IMR-90 (cell line): ENCODE measurements at regions not wholly inside any gene's neighbourhood (a gene's known extent, or its start where the extent isn't known, plus 50 kb on each side); places are given as distances from the start of the nearest gene placed in this dataset.

Source experiments
- ATAC-seq: fragments of 200-7000 bp; cut with Tn5 transposase; 2 replicates; pipeline ENCODE4 v1.9.1; 2020; ENCODE audit warnings: low read depth, mild to moderate bottlenecking, moderate library complexity
- BruUV-seq: library from RNA; stranded (reverse); fragments of 400-500 nt; replicated peaks from 2 replicates; lab custom pipeline; 2021; lab: Mats Ljungman, UMichigan
- CTCF ChIA-PET: fragments of 300-600 bp; formaldehyde crosslinking; extraction: SDS; loops from one replicate; lab custom pipeline; 2021; ENCODE audit warnings: antibody characterized with exemption; lab: Yijun Ruan, JAX
- POLR2A ChIA-PET: fragments of 300-600 bp; sonication (Branson Sonifier 250); formaldehyde crosslinking; loops from one replicate; lab custom pipeline; 2022; ENCODE audit warnings: antibody characterized with exemption; ENCODE audit not compliant: unreplicated experiment; lab: Charles Lee
- DNase-seq: peaks from one replicate; pipeline ENCODE4 v3.0.0; 2013
- H2AFZ ChIP-seq: replicated peaks from 2 replicates; pipeline ENCODE3; 2013; ENCODE audit warnings: low read length, mild to moderate bottlenecking; ENCODE audit not compliant: poor library complexity
- H2AK5ac ChIP-seq: 2 replicates; pipeline ENCODE4 v1.6.1; 2013; ENCODE audit warnings: low read depth, low read length, inconsistent platforms
- H2AK9ac ChIP-seq: replicated peaks from 2 replicates; pipeline ENCODE3; 2013; ENCODE audit warnings: mild to moderate bottlenecking, low read depth, low read length, moderate library complexity; ENCODE audit not compliant: poor library complexity
- H2BK120ac ChIP-seq: 2 replicates; pipeline ENCODE4 v1.6.1; 2013; ENCODE audit warnings: low read depth, low read length, inconsistent platforms
- H2BK15ac ChIP-seq: 3 replicates; pipeline ENCODE4 v1.6.1; 2013; ENCODE audit warnings: low read depth, low read length, inconsistent platforms
- H2BK20ac ChIP-seq: 2 replicates; pipeline ENCODE4 v1.6.1; 2013; ENCODE audit warnings: low read depth, mild to moderate bottlenecking, inconsistent platforms, low read length, moderate library complexity
- H2BK5ac ChIP-seq: 2 replicates; pipeline ENCODE4 v1.6.1; 2013; ENCODE audit warnings: mild to moderate bottlenecking, low read depth, low read length, inconsistent platforms; ENCODE audit not compliant: poor library complexity, severe bottlenecking
- H3K14ac ChIP-seq: replicated peaks from 2 replicates; pipeline ENCODE4 v1.6.1; 2013; ENCODE audit warnings: low read depth, low read length, inconsistent platforms
- H3K18ac ChIP-seq: 2 replicates; pipeline ENCODE4 v1.6.1; 2013; ENCODE audit warnings: low read depth, low read length, control low read depth
- H3K23ac ChIP-seq: 2 replicates; pipeline ENCODE4 v1.6.1; 2013; ENCODE audit warnings: low read depth, low read length, inconsistent platforms
- H3K27ac ChIP-seq: 2 replicates; pipeline ENCODE4 v1.5.1; 2013; ENCODE audit warnings: mild to moderate bottlenecking, control low read depth, low read length; ENCODE audit not compliant: insufficient read depth
- H3K27me3 ChIP-seq: 2 replicates; pipeline ENCODE4 v1.6.1; 2013; ENCODE audit warnings: low read length; ENCODE audit not compliant: control insufficient read depth, insufficient read depth
- H3K36me3 ChIP-seq: 2 replicates; pipeline ENCODE4 v1.6.1; 2013; ENCODE audit warnings: low read length, mixed read lengths; ENCODE audit not compliant: control insufficient read depth, insufficient read depth
- H3K4ac ChIP-seq: 2 replicates; pipeline ENCODE4 v1.6.1; 2013; ENCODE audit warnings: low read depth, low read length, inconsistent platforms
- H3K4me1 ChIP-seq: 2 replicates; pipeline ENCODE4 v1.6.1; 2013; ENCODE audit warnings: low read length, mixed read lengths; ENCODE audit not compliant: control insufficient read depth, insufficient read depth
- H3K4me2 ChIP-seq: 2 replicates; pipeline ENCODE4 v1.6.1; 2013; ENCODE audit warnings: low read depth, mild to moderate bottlenecking, control low read depth, low read length, moderate library complexity
- H3K4me3 ChIP-seq: 2 replicates; pipeline ENCODE4 v1.5.1; 2013; ENCODE audit warnings: low read depth, mild to moderate bottlenecking, control low read depth, low read length, moderate library complexity; ENCODE audit not compliant: insufficient read depth
- H3K56ac ChIP-seq: 2 replicates; pipeline ENCODE4 v1.6.1; 2013; ENCODE audit warnings: low read length, inconsistent platforms; ENCODE audit not compliant: insufficient read depth; ENCODE audit errors: extremely low read depth
- H3K79me1 ChIP-seq, 2 experiments: 2 replicates each; pipeline ENCODE4 v1.6.1; 2013; ENCODE audit warnings: low read length in 2 of 2, inconsistent platforms in 1 of 2, low read depth in 1 of 2
- H3K9ac ChIP-seq: 2 replicates; pipeline ENCODE4 v1.6.1; 2013; ENCODE audit warnings: low read depth, low read length, control low read depth
- H3K9me1 ChIP-seq: 2 replicates; pipeline ENCODE4 v1.6.1; 2013; ENCODE audit warnings: low read length, inconsistent platforms; ENCODE audit not compliant: insufficient read depth
- H3K9me3 ChIP-seq: 2 replicates; pipeline ENCODE4 v1.6.1; 2013; ENCODE audit warnings: low read length; ENCODE audit not compliant: control insufficient read depth, insufficient read depth
- H4K20me1 ChIP-seq: 2 replicates; pipeline ENCODE4 v1.6.1; 2013; ENCODE audit warnings: low read length, inconsistent platforms; ENCODE audit not compliant: insufficient read depth
- H4K5ac ChIP-seq: 2 replicates; pipeline ENCODE4 v1.6.1; 2013; ENCODE audit warnings: mild to moderate bottlenecking, low read depth, low read length, control low read depth
- H4K8ac ChIP-seq, 2 experiments: 2 replicates each; pipeline ENCODE4 v1.6.1; 2013; ENCODE audit warnings: low read depth in 2 of 2, low read length in 2 of 2, control low read depth in 1 of 2, inconsistent platforms in 1 of 2
- H4K91ac ChIP-seq: 2 replicates; pipeline ENCODE4 v1.6.1; 2013; ENCODE audit warnings: low read depth, low read length, inconsistent platforms; ENCODE audit not compliant: insufficient read depth
- BHLHE40 ChIP-seq: fragments of 150-350 bp; IDR thresholded peaks from 2 replicates; pipeline ENCODE4 v1.6.1; 2016; ENCODE audit warnings: mild to moderate bottlenecking, low read depth, low read length
- CTCF ChIP-seq: conservative IDR thresholded peaks from 2 replicates; pipeline ENCODE4 v1.5.1; 2012; ENCODE audit warnings: mild to moderate bottlenecking, low read depth, low read length, improper control_type of control experiment
- RFX5 ChIP-seq: IDR thresholded peaks from 2 replicates; pipeline ENCODE4 v1.8.0; 2012; ENCODE audit warnings: low read depth, mild to moderate bottlenecking, low read length, moderate library complexity
- WGBS, 2 experiments: methylation state at CpG; one replicate each; pipeline versions ENCODE4 v1.1.5 to v1.1.7; 2013; ENCODE audit warnings: missing lambda C conversion rate in 2 of 2; ENCODE audit not compliant: insufficient read length in 1 of 2; ENCODE audit errors: extremely low coverage in 2 of 2; 5-methylcytosine and 5-hydroxymethylcytosine counted together
- dilution Hi-C: fragments of 300-500 bp; cut with HindIII; formaldehyde crosslinking; loops from one replicate; pipeline ENCODE4 v1.14.3; 2018; ENCODE audit warnings: low sequenced_read_pairs; ENCODE audit not compliant: unreplicated experiment
- in situ Hi-C: fragments of 300-500 bp; cut with MboI; formaldehyde crosslinking; loops from 3 replicates; pipeline ENCODE4 v1.14.3; 2019; ENCODE audit warnings: low sequenced_read_pairs, inconsistent platforms, mixed read lengths
- intact Hi-C: fragments of 100-400 bp; cut with micrococcal nuclease; formaldehyde crosslinking; loops from 2 replicates; pipeline ENCODE4 v1.10.0; 2022

- H2BK5ac ChIP-seq: no peak overlapping the region
- H3K36me3 ChIP-seq: no peaks in the 10 kb centered on the region
- H2BK120ac ChIP-seq: no peak overlapping the region
- H3K4me1 ChIP-seq: no peaks in the 10 kb centered on the region
- no peak overlapping the region for H2BK20ac ChIP-seq
- no peak overlapping the region for H3K9ac ChIP-seq
- no peak overlapping the region for H3K4me2 ChIP-seq
- no peak overlapping the region for H3K56ac ChIP-seq
- POLR2A ChIA-PET: no interaction called here
- H3K4me3 ChIP-seq: no peak overlapping the region
- TF ChIP-seq BHLHE40 (no peak), CTCF (no peak), RFX5 (no peak)
- no peak overlapping the region for H2AK9ac ChIP-seq
- H3K18ac ChIP-seq: no peak overlapping the region
- no peak overlapping the region for H3K4ac ChIP-seq
- dilution Hi-C loops (no loop called here), in situ Hi-C loops (no loop called here), intact Hi-C loops (no loop called here)
- BruUV-seq: no TSS peak
- H3K79me1 ChIP-seq: no peaks in the 10 kb centered on the region
- DNase-seq (no peak), ATAC-seq (no peak)
- H2AK5ac ChIP-seq: no peak overlapping the region
- no peaks in the 10 kb centered on the region; the same call in 1 of the 2 replicates for H3K27me3 ChIP-seq
- H3K23ac ChIP-seq: no peak overlapping the region
- no peak overlapping the region for H3K27ac ChIP-seq
- 40% methylated on average over 1 of the region's 4 CpGs; no CpG with 5 or more reads in 1 of the 2 experiments for WGBS, 2 experiments
- H3K9me1 ChIP-seq: no peaks in the 10 kb centered on the region
- no peak overlapping the region for H4K91ac ChIP-seq
- CTCF ChIA-PET: no interaction called here
- H2BK15ac ChIP-seq: no peak overlapping the region
- no peak overlapping the region for H4K8ac ChIP-seq
- H3K14ac ChIP-seq: no peak overlapping the region
- no peaks in the 10 kb centered on the region for H4K20me1 ChIP-seq
- H3K9me3 ChIP-seq: no peaks in the 10 kb centered on the region
- H2AFZ ChIP-seq: no peak overlapping the region
- H4K5ac ChIP-seq: no peak overlapping the region
Observed at GRCh38 chr9:89862316-89862715, 257.5 kb downstream of the GADD45G start.
